ENCODE measurements at regions not wholly inside any gene's neighbourhood (a gene's known extent, or its start where the extent isn't known, plus 50 kb on each side); places are given as distances from the start of the nearest gene placed in this dataset.

GRCh38 chr7:25408012-25408687 lies 179.9 kb upstream of the NPVF start:
- DNase-seq (ENCODE audit: low read depth in 2 of 2): no peak
- H3K4me3 ChIP-seq (replicated peaks in 1 of 2; ENCODE audit: low read depth in 2 of 2, low read length in 2 of 2): no peak overlapping the region
- no peak for TF ChIP-seq CTCF (IDR thresholded peaks at IDR 0.05; ENCODE audit: low read depth, low read length)

GRCh38 chr7:25408876-25409275 lies 180.6 kb upstream of the NPVF start:
- DNase-seq (ENCODE audit: low read depth in 2 of 2): no peak
- no peak overlapping the region for H3K4me3 ChIP-seq (replicated peaks in 1 of 2; ENCODE audit: low read depth in 2 of 2, low read length in 2 of 2)
- TF ChIP-seq CTCF (IDR thresholded peaks at IDR 0.05; ENCODE audit: low read depth, low read length): no peak

GRCh38 chr7:25409897-25410636 lies 181.8 kb upstream of the NPVF start:
- DNase-seq (ENCODE audit: low read depth in 2 of 2): no peak
- no peak for TF ChIP-seq CTCF (IDR thresholded peaks at IDR 0.05; ENCODE audit: low read depth, low read length)
- H3K4me3 ChIP-seq (replicated peaks in 1 of 2; ENCODE audit: low read depth in 2 of 2, low read length in 2 of 2): no peak overlapping the region

- DNase-seq (ENCODE audit: low read depth in 2 of 2): no peak
- no peak for TF ChIP-seq CTCF (IDR thresholded peaks at IDR 0.05; ENCODE audit: low read depth, low read length)
Observed at GRCh38 chr7:25420771-25421170, 192.5 kb upstream of the NPVF start.

GRCh38 chr7:25424113-25424512 lies 195.8 kb upstream of the NPVF start:
- no peak for DNase-seq (ENCODE audit: low read depth in 2 of 2)
- no peak for TF ChIP-seq CTCF (IDR thresholded peaks at IDR 0.05; ENCODE audit: low read depth, low read length)
- no peak overlapping the region for H3K4me3 ChIP-seq (replicated peaks in 1 of 2; ENCODE audit: low read depth in 2 of 2, low read length in 2 of 2)

More at GRCh38 chr7:25420771-25421170, 192.5 kb upstream of the NPVF start:
- H3K4me3 ChIP-seq (replicated peaks in 1 of 2; ENCODE audit: low read depth in 2 of 2, low read length in 2 of 2): no peak overlapping the region

- no peak for TF ChIP-seq CTCF (IDR thresholded peaks at IDR 0.05; ENCODE audit: low read depth, low read length)
- DNase-seq (ENCODE audit: low read depth in 2 of 2): no peak
- H3K4me3 ChIP-seq (replicated peaks in 1 of 2; ENCODE audit: low read depth in 2 of 2, low read length in 2 of 2): no peak overlapping the region
Observed at GRCh38 chr7:25424855-25425254, 196.6 kb upstream of the NPVF start.
